Esophagus squamous epithelium (tissue), 5 donors: ENCODE measurements at regions not wholly inside any gene's neighbourhood (a gene's known extent, or its start where the extent isn't known, plus 50 kb on each side); places are given as distances from the start of the nearest gene placed in this dataset.

Experiments used
- DNase-seq: peaks from one replicate; lab custom pipeline; 2025; lab: John Stamatoyannopoulos, UW
- H3K27ac ChIP-seq, 4 donors: fragments of 200-600 bp; sonication (generic); one replicate each; pipeline ENCODE4 v1.5.1; 2016 to 2019; ENCODE audit warnings: mild to moderate bottlenecking in 1 of 4
- H3K27me3 ChIP-seq, 4 donors: fragments of 200-600 bp; sonication (generic); 1 replicate in 3 of 4; 2 replicates in 1 of 4; pipeline versions ENCODE4 v1.5.1 to v1.6.0; 2017 to 2021; ENCODE audit warnings: antibody characterized with exemption in 1 of 4
- H3K36me3 ChIP-seq, 3 donors: fragments of 200-600 bp; sonication (generic); one replicate each; pipeline ENCODE4 v1.5.1; 2016 to 2019
- H3K4me1 ChIP-seq, 3 donors: fragments of 200-600 bp; sonication (generic); one replicate each; pipeline ENCODE4 v1.5.1; 2017 to 2019
- H3K4me3 ChIP-seq, 4 donors: fragments of 200-600 bp; sonication (generic); 1 replicate in 3 of 4; 2 replicates in 1 of 4; pipeline ENCODE4 v1.5.1; 2016 to 2019; ENCODE audit warnings: mild to moderate bottlenecking in 2 of 4, moderate library complexity in 1 of 4
- H3K9me3 ChIP-seq, 3 donors: fragments of 200-600 bp; sonication (generic); one replicate each; pipeline ENCODE4 v1.5.1; 2016 to 2019
- CTCF ChIP-seq, 6 experiments: fragments of 450-650 bp in 4 of 6; fragments of 200-600 bp in 2 of 6; sonication (generic) in 2 of 6; IDR thresholded peaks; one replicate each; pipeline ENCODE4 v1.5.1; 2016 to 2019; ENCODE audit warnings: antibody characterized with exemption in 6 of 6, mild to moderate bottlenecking in 4 of 6, moderate library complexity in 4 of 6
- POLR2A ChIP-seq, 4 donors: fragments of 450-650 bp; IDR thresholded peaks; one replicate each; pipeline ENCODE4 v1.6.1; 2017; ENCODE audit warnings: antibody characterized with exemption in 4 of 4, mild to moderate bottlenecking in 4 of 4, moderate library complexity in 3 of 4
- WGBS, 2 donors: methylation state at CpG; one replicate each; pipeline ENCODE4 v1.1.5; 2018; 5-methylcytosine and 5-hydroxymethylcytosine counted together
- intact Hi-C: fragments of 100-400 bp; cut with DNase I; formaldehyde crosslinking; loops from one replicate; pipeline ENCODE4 v1.15.0; 2022
- donor health status: DM: yes; HTN: yes; CAD: no.

DNA sequence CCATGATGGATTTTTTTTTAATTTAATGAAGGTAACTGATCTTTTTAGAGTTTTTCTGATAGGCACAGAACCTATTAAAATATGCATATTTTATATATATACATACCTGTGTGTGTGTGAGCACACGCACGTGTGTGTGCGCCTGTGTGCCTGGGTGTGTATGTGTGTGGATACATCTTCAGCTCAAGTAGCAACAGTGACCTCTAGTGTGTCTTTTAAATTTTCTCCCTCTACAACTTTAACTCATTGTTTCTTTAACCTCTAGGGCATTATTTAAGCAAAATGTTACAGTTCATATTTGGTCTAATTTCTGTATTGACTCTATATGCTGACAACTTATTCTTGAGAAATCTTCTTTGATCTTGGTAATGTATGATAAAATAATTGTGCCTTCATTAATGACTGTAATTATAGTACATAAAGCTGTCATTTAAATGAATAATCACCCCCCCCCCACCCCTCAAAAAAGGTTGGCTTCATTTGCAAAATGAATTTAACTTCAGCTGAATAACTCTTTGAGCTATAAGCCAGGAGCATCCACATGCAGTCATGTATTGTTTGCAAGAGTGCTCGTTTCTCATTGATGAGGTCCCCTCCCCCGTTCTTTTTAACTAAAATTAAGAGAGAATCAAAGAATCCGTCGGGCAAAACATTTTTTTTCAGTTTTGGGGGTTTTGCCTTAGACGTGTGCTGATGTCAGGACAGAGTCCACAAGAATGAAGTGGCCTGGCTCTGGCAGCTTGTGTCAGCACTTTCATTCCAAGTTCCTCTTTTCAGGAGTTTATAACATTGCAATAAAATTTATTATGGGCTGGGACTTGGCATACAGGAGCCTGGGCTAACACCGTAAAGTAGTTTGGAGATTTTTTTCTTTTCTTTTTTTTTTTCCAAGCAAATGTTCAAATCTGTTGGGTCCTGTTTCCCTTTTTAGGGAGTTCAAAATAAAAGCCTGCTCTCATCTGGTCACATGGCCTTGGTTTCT is 80.0 kb downstream of the ETAA1 start:
- no peak for TF ChIP-seq POLR2A (IDR thresholded peaks at IDR 0.05)
- TF ChIP-seq CTCF (IDR thresholded peaks at IDR 0.05) = peak in 5 of 6 experiments; percentile 34 to 71 (median 48)
- H3K36me3 ChIP-seq = no peaks in the 10 kb centered on the region
- peaks cover 0 to 5% (median 0%) of the 10 kb centered on the region in 3 donors for H3K4me1 ChIP-seq
- no peak for DNase-seq
- H3K27me3 ChIP-seq = no peaks in the 10 kb centered on the region
- H3K9me3 ChIP-seq = no peaks in the 10 kb centered on the region
- WGBS, 2 donors = 30 to 32% methylated on average over 9 of the region's 9 CpGs
- H3K27ac ChIP-seq = no peak overlapping the region
- intact Hi-C loops = no loop called here
- H3K4me3 ChIP-seq = no peak overlapping the region

- Histone ChIP-seq H3K4me3 (no peak overlapping the region), H3K27me3 (no peaks in the 10 kb centered on the region), H3K36me3 (no peaks in the 10 kb centered on the region), H3K27ac (no peak overlapping the region), H3K4me1 (peaks cover 0 to 5% (median 0%) of the 10 kb centered on the region in 3 donors), H3K9me3 (no peaks in the 10 kb centered on the region)
- no peak for TF ChIP-seq POLR2A (IDR thresholded peaks at IDR 0.05)
- no peak for TF ChIP-seq CTCF (IDR thresholded peaks at IDR 0.05)
- intact Hi-C loops = no loop called here
- 64 to 82% methylated on average over 1 of the region's 1 CpG for WGBS, 2 donors
- no peak for DNase-seq
Measured at GRCh38 chr2:67479261-67479660, 82.1 kb downstream of the ETAA1 start.

DNA sequence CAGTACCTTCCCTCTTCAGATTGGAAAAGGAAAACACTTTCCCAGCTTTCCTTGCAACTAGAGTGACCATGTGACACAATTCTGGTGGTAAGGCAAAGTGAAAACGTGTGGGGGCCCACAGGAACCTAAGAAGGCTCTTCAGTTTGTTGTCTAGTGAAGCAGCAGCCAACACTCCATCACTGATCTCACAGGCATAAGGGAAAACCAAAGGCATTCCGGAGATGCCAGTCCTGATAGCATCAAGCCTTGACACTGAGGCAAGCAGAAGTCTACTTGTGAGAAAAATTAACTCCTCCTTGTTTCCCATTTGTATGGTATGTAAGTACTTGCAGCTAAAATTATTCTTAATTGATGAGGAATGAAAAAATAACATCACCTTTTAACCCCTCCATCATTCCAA is 88.3 kb downstream of the ETAA1 start:
- intact Hi-C loops = no loop called here
- H3K27me3 ChIP-seq = no peaks in the 10 kb centered on the region
- no peak for TF ChIP-seq CTCF (IDR thresholded peaks at IDR 0.05)
- no peak for TF ChIP-seq POLR2A (IDR thresholded peaks at IDR 0.05)
- no peak overlapping the region for H3K4me3 ChIP-seq
- peaks cover 0 to 9% (median 0%) of the 10 kb centered on the region in 3 donors for H3K4me1 ChIP-seq
- H3K36me3 ChIP-seq = no peaks in the 10 kb centered on the region
- no peak overlapping the region for H3K27ac ChIP-seq
- no peak for DNase-seq
- WGBS, 2 donors = 58 to 63% methylated on average over 2 of the region's 2 CpGs
- H3K9me3 ChIP-seq = no peaks in the 10 kb centered on the region

DNA sequence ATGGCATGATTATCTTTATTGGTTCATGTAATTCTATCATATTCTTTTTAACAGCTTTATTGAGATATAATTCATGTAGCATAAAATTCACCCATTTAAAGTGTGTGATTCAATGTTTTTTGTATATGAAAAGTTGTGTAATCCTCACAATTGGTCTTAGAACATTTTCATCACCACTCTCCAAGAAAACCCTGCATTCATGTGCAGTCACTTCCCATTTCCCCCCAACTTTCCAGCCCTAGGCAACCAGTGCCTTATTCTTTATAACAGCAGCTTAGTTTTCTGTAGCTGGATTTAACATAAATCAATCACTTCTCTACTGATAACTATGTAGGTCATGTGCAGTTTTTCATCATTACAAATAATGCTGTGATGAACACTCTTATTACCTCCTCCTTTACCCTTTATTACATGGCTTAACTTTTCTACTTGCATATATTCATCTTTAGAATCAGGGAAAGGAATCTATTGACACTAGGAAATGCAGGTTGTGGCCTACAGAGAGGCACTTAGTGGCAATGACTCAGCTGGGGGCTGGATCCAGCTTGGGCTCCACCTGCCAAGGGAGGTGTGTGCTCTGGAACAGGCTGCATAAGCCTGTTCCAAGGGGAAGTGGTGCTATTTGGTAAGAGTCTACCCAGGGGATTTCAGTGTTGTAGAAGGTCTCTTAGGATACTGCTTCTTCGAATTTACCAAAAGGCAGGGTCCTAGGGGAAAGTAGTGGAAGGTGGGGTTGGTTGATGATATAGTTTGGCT is 89.1 kb downstream of the ETAA1 start:
- no peak for TF ChIP-seq CTCF (IDR thresholded peaks at IDR 0.05)
- TF ChIP-seq POLR2A (IDR thresholded peaks at IDR 0.05) = no peak
- no peaks in the 10 kb centered on the region for H3K27me3 ChIP-seq
- peaks cover 0 to 13% (median 0%) of the 10 kb centered on the region in 3 donors for H3K4me1 ChIP-seq
- no peaks in the 10 kb centered on the region for H3K36me3 ChIP-seq
- intact Hi-C loops = no loop called here
- H3K4me3 ChIP-seq = no peak overlapping the region
- H3K27ac ChIP-seq = peak overlapping the region in 2 of 4 donors; percentile 16 to 27
- no peak for DNase-seq
- WGBS, 2 donors = 44 to 78% methylated on average over 1 of the region's 1 CpG
- no peaks in the 10 kb centered on the region for H3K9me3 ChIP-seq

DNA sequence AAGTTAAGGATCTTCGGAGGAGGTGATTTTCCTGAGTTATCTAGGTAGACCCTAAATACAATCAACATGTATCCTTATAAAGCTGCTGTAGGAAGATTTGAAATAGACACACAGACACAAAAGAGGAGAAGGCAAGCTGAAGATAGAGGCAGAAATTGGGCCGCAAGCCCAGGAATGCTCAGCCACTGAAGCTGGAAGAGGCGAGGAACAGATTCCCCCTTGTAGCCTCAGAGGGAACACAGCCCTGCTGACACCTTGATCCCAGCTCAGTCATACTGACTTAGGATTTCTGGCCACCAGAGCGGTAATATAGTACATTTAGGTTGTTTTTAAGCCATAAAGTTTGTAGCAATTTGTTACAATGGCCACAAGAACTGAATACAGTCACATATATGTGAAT is 90.9 kb downstream of the ETAA1 start:
- Histone ChIP-seq H3K36me3 (no peaks in the 10 kb centered on the region), H3K4me3 (no peak overlapping the region), H3K27me3 (no peaks in the 10 kb centered on the region), H3K9me3 (no peaks in the 10 kb centered on the region), H3K27ac (no peak overlapping the region), H3K4me1 (peaks cover 0 to 17% (median 0%) of the 10 kb centered on the region in 3 donors)
- TF ChIP-seq POLR2A (IDR thresholded peaks at IDR 0.05) (no peak), CTCF (IDR thresholded peaks at IDR 0.05) (no peak)
- no peak for DNase-seq
- 81 to 85% methylated on average over 4 of the region's 4 CpGs for WGBS, 2 donors
- intact Hi-C loops = no loop called here
